GM12875 (cell line): ENCODE measurements at regions not wholly inside any gene's neighbourhood (a gene's known extent, or its start where the extent isn't known, plus 50 kb on each side); places are given as distances from the start of the nearest gene placed in this dataset.

Experiments used
- H3K4me3 ChIP-seq: one replicate; pipeline ENCODE4 v1.5.1; 2011; ENCODE audit warnings: low read depth, low read length, control low read depth
- TF ChIP-seq, protein P1 (sequence below): IDR thresholded peaks from 2 replicates; pipeline ENCODE4 v1.5.1; 2011; ENCODE audit warnings: low read depth, mild to moderate bottlenecking, control low read depth, inconsistent platforms, low read length, moderate library complexity, borderline replicate concordance; ENCODE audit not compliant: insufficient read depth

DNA sequence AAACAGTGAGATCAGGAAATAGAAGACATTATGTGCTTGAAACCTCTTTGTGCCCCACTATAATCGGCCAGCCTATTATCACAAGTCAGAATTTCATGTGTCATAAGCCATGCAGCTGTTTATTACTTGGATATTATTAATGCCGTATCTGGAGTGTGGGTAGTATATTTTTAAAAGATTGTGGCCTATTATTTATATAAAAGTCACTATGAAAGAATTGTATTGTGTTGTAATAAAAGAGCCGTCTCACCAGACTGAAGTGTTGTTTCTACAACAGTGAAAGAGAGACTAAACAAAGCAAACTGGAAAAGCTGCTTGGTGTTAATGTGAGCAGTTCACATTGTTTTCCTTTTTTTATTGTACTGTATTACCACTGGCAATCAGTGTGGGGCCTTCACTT, 449.1 kb downstream of the PSAT1 start:
- TF ChIP-seq, protein P1, sequence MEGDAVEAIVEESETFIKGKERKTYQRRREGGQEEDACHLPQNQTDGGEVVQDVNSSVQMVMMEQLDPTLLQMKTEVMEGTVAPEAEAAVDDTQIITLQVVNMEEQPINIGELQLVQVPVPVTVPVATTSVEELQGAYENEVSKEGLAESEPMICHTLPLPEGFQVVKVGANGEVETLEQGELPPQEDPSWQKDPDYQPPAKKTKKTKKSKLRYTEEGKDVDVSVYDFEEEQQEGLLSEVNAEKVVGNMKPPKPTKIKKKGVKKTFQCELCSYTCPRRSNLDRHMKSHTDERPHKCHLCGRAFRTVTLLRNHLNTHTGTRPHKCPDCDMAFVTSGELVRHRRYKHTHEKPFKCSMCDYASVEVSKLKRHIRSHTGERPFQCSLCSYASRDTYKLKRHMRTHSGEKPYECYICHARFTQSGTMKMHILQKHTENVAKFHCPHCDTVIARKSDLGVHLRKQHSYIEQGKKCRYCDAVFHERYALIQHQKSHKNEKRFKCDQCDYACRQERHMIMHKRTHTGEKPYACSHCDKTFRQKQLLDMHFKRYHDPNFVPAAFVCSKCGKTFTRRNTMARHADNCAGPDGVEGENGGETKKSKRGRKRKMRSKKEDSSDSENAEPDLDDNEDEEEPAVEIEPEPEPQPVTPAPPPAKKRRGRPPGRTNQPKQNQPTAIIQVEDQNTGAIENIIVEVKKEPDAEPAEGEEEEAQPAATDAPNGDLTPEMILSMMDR = no peak
- no peak overlapping the region for H3K4me3 ChIP-seq

DNA sequence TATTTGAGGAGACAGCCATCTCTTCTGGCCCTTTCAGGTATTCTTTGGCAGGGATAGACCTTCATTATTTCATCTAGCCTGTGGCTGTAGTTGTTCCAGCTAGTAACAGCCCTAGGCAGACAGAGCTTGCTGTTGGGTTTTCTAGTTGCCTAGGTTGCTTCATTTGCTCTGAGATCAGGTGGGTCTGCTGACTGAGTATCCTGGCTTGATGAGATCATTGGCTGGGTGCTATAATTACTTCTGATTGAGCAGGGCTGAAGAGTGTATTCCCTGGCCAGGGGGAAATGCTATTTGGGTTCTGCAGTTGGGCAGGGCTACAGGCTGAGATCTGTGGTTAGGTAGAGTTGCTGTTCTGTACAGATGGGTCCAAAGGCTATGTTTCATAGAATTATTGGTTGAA, 456.1 kb downstream of the PSAT1 start:
- H3K4me3 ChIP-seq = no peak overlapping the region
- TF ChIP-seq, protein P1 = no peak

DNA sequence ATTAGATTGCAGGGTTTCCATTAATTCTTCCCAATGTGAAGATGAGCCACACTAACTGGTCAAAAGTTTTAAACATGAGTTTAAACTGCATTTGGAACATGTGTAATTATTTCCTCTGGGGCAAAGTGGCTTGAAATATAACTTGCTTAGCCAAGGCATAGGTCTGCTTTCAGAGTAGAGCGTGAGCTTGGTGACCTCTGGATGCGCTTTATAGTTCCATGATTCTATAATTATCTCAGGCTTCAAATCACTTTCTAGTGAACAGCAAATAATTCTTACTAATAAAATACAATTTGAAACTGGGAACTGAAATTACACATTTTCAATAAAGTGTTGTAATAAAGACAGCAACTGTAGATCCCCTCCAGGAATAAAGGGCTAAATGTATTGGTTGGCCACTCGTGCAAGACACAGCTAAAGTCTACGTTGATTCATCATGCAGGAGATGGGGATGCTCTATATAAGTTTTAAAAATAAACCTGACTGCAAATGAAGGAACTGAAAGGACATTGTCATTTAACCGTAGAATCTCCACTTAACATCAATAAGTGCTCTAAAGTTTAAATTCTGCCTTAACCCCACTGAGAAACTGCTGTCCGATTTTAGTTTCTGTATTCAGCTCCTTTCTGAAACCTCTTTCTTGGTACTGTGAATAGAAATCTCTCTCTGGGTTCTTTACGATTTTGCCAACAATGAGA, 460.0 kb downstream of the PSAT1 start:
- no peak overlapping the region for H3K4me3 ChIP-seq
- TF ChIP-seq, protein P1 = no peak

DNA sequence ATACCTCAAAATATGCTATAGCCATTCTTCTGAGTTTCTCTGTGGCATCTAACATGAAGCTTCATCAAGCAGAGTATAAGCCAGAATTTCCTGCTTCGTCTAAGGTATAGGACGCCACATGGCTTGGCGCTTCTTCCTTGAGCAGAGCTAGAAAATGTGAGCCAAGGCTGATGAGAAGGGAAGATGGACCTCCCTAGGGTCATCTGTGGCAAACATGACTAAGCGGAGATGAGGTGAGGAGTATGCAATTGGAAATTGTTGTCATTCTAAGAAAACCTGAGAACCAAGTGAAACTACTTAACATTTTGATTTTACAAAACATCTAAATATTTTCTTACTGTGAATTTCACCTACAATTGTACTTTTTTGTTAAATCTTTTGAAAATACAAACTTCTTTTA, 466.5 kb downstream of the PSAT1 start:
- TF ChIP-seq, protein P1 = no peak
- H3K4me3 ChIP-seq = no peak overlapping the region

DNA sequence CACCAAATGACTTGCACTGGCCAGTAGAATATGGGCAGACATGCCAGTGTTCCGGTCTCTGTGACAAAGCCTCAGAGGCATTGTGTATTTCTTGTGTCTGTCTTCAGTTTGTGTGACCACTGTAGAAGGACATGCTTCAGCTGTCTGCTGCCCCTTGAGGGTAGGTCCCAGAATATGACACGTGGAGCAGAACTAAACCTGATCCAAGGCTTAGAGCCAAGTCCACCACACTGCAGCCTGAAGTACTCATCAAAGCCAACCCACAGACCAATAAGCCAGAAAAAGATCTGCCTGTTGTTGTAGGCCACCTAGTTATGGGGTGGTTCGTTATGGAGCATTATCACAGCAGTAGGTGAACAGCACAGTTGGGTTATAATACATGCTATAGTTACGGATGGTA, 468.9 kb downstream of the PSAT1 start:
- H3K4me3 ChIP-seq = no peak overlapping the region
- TF ChIP-seq, protein P1 = no peak

DNA sequence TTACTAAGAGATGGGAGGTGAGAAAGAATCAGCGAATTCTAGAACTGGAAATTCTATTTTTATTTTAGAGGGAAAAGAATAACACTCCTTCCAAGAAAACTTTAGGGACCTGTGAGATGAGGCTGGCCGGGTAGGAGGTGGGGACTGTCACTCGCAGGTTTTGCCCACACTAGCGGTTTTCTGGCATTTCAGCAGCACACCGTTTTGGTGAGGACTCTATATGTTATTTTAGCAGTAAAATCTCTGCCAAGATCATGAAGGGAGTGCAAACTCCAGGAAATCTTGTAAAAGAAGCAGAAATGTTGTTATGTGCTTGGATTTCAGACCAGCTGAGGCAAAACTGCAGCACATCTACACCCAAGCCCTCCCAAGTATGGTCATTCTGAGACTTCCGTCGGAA, 470.6 kb downstream of the PSAT1 start:
- TF ChIP-seq, protein P1 = no peak
- no peak overlapping the region for H3K4me3 ChIP-seq

DNA sequence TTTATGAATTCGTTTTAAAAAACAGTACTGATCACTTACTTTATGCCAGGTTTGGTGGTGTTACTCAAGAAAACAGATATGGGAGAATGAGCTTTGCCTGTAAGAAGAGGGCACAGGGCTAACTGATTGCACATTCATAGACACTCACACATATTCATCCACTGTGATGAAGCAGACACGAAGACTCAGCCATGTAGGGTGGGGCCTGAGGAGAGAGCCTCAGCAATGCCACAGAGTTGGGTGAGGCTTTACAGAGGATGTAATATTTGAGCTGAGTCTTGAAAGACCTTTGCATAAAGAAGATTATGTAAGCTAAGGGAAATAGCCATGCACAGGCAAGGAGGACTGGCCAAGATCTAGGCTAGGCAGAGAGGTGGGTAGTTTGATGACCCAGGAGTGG, 472.8 kb downstream of the PSAT1 start:
- no peak overlapping the region for H3K4me3 ChIP-seq
- TF ChIP-seq, protein P1 = no peak
